SK-N-SH (cell line): ENCODE measurements at regions not wholly inside any gene's neighbourhood (a gene's known extent, or its start where the extent isn't known, plus 50 kb on each side); places are given as distances from the start of the nearest gene placed in this dataset.

Experiments used
- CTCF ChIA-PET: fragments of 300-600, 350-600 bp; formaldehyde crosslinking; extraction: SDS; loops from one replicate; lab custom pipeline; 2021; lab: Yijun Ruan, JAX
- POLR2A ChIA-PET: fragments of 350-600 bp; sonication (Branson Sonifier 250); formaldehyde crosslinking; extraction: SDS; loops from one replicate; lab custom pipeline; 2020; ENCODE audit warnings: antibody characterized with exemption, inconsistent platforms; lab: Yijun Ruan, JAX
- DNase-seq: peaks from one replicate; pipeline ENCODE4 v3.0.0; 2012
- H2AFZ ChIP-seq: fragments of 200-600 bp; sonication (generic); 2 replicates; pipeline ENCODE4 v1.8.1; 2016; ENCODE audit warnings: antibody characterized with exemption, mild to moderate bottlenecking, low read depth
- H3F3A ChIP-seq: fragments of 200-600 bp; sonication (generic); replicated peaks from 2 replicates; pipeline ENCODE3; 2016; ENCODE audit warnings: antibody characterized with exemption, mild to moderate bottlenecking; ENCODE audit not compliant: insufficient read depth
- H3K27ac ChIP-seq, 2 experiments: fragments of 200-500 bp in 1 of 2; fragments of 200-600 bp in 1 of 2; sonication (Bioruptor generic) in 1 of 2; sonication (generic), shearing (Covaris generic) in 1 of 2; 2 replicates each; pipeline versions ENCODE4 v1.5.1 to v1.6.1; 2014 to 2016; ENCODE audit warnings: low read depth in 2 of 2, inconsistent platforms in 1 of 2, low read length in 1 of 2, mild to moderate bottlenecking in 1 of 2, mixed read lengths in 1 of 2
- H3K27me3 ChIP-seq: fragments of 200-600 bp; sonication (generic), shearing (Covaris generic); 2 replicates; pipeline ENCODE4 v1.6.1; 2016; ENCODE audit warnings: mixed run types; ENCODE audit not compliant: insufficient read depth
- H3K36me3 ChIP-seq, 2 experiments: fragments of 200-500 bp in 1 of 2; fragments of 200-600 bp in 1 of 2; sonication (Bioruptor generic) in 1 of 2; sonication (generic) in 1 of 2; replicated peaks in 1 of 2; 2 replicates each; pipeline versions ENCODE3 to v1.5.1; 2014 to 2016; ENCODE audit warnings: low read length in 1 of 2, mild to moderate bottlenecking in 1 of 2; ENCODE audit not compliant: insufficient read depth in 2 of 2, control insufficient read depth in 1 of 2
- H3K4me1 ChIP-seq, 2 experiments: fragments of 200-500 bp in 1 of 2; fragments of 200-600 bp in 1 of 2; sonication (Bioruptor generic) in 1 of 2; sonication (generic), shearing (Covaris generic) in 1 of 2; 2 replicates each; pipeline versions ENCODE4 v1.5.1 to v1.6.1; 2014 to 2016; ENCODE audit warnings: low read depth in 1 of 2, low read length in 1 of 2, mixed run types in 1 of 2; ENCODE audit not compliant: insufficient read depth in 2 of 2, control insufficient read depth in 1 of 2
- H3K4me2 ChIP-seq: fragments of 200-600 bp; sonication (generic), shearing (Covaris generic); 2 replicates; pipeline ENCODE4 v1.6.1; 2017; ENCODE audit warnings: mixed run types
- H3K4me3 ChIP-seq, 2 experiments: fragments of 200-500 bp in 1 of 2; fragments of 200-600 bp in 1 of 2; sonication (Bioruptor generic) in 1 of 2; sonication (generic), shearing (Covaris generic) in 1 of 2; 2 replicates each; pipeline versions ENCODE4 v1.5.1 to v1.8.1; 2014 to 2016; ENCODE audit warnings: low read depth in 2 of 2, inconsistent platforms in 1 of 2, low read length in 1 of 2, mild to moderate bottlenecking in 1 of 2, mixed read lengths in 1 of 2, moderate library complexity in 1 of 2
- H3K79me2 ChIP-seq: fragments of 200-600 bp; sonication (generic); 2 replicates; pipeline ENCODE4 v1.8.1; 2017; ENCODE audit warnings: mild to moderate bottlenecking; ENCODE audit not compliant: insufficient read depth
- H3K9ac ChIP-seq: fragments of 200-600 bp; sonication (generic); 2 replicates; pipeline ENCODE4 v1.6.1; 2017; ENCODE audit warnings: mixed run types
- H3K9me2 ChIP-seq: fragments of 200-600 bp; sonication (generic); 2 replicates; pipeline ENCODE4 v1.6.1; 2017; ENCODE audit warnings: mixed run types
- H3K9me3 ChIP-seq: fragments of 200-600 bp; sonication (generic); 2 replicates; pipeline ENCODE4 v1.6.1; 2017; ENCODE audit warnings: mixed run types, mild to moderate bottlenecking, moderate library complexity
- H4K20me1 ChIP-seq: fragments of 200-600 bp; sonication (generic); 2 replicates; pipeline ENCODE4 v1.6.1; 2017; ENCODE audit warnings: mild to moderate bottlenecking, mixed run types; ENCODE audit not compliant: insufficient read depth
- CHD2 ChIP-seq: fragments of 150-350 bp; IDR thresholded peaks from 2 replicates; pipeline ENCODE4 v1.6.1; 2018; ENCODE audit warnings: low read length; ENCODE audit not compliant: partially characterized antibody
- ELF1 ChIP-seq: IDR thresholded peaks from 2 replicates; pipeline ENCODE4 v1.4.0; 2012
- EP300 ChIP-seq, 2 experiments: IDR thresholded peaks; 2 replicates each; pipeline versions ENCODE4 v1.4.0 to v1.6.1; 2012; ENCODE audit warnings: borderline replicate concordance in 1 of 2, low read depth in 1 of 2, low read length in 1 of 2
- FOSL2 ChIP-seq: IDR thresholded peaks from 2 replicates; pipeline ENCODE4 v1.4.0; 2012; ENCODE audit warnings: low read depth, mild to moderate bottlenecking, moderate library complexity, borderline replicate concordance
- FOXJ3 ChIP-seq: sonication (generic); formaldehyde crosslinking; IDR thresholded peaks from 2 replicates; pipeline ENCODE4 v1.5.1; 2020; ENCODE audit warnings: mild to moderate bottlenecking, missing genetic modification reagents
- GABPA ChIP-seq: IDR thresholded peaks from 2 replicates; pipeline ENCODE4 v1.4.0; 2012; ENCODE audit warnings: low read depth, mild to moderate bottlenecking
- MXI1 ChIP-seq: IDR thresholded peaks from 2 replicates; pipeline ENCODE4 v1.6.1; 2012; ENCODE audit warnings: mild to moderate bottlenecking, low read depth, low read length, improper control_type of control experiment
- NFIC ChIP-seq: IDR thresholded peaks from 2 replicates; pipeline ENCODE4 v1.4.0; 2012; ENCODE audit warnings: borderline replicate concordance
- POLR2AphosphoS5 ChIP-seq: IDR thresholded peaks from 2 replicates; pipeline ENCODE4 v1.6.1; 2012; ENCODE audit warnings: low read depth, low read length
- RAD21 ChIP-seq: IDR thresholded peaks from 2 replicates; pipeline ENCODE4 v1.6.1; 2012; ENCODE audit warnings: mild to moderate bottlenecking, low read length
- SMC3 ChIP-seq: IDR thresholded peaks from 2 replicates; pipeline ENCODE4 v1.6.1; 2012; ENCODE audit warnings: low read depth, low read length, improper control_type of control experiment
- WGBS: methylation state at CpG from one replicate; pipeline ENCODE4 v1.1.6; 2017; ENCODE audit warnings: low lambda C conversion rate; 5-methylcytosine and 5-hydroxymethylcytosine counted together
- TF ChIP-seq, protein P1 (sequence below): fragments of 150-350 bp; IDR thresholded peaks from 2 replicates; pipeline ENCODE4 v1.6.1; 2016; ENCODE audit warnings: mild to moderate bottlenecking, low read depth, low read length
- TF ChIP-seq, protein P2 (sequence below): IDR thresholded peaks from 2 replicates; pipeline ENCODE4; 2012
- TF ChIP-seq, protein P3 (sequence below): IDR thresholded peaks from 2 replicates; pipeline ENCODE4 v1.4.0; 2012; ENCODE audit warnings: low read depth, borderline replicate concordance

DNA sequence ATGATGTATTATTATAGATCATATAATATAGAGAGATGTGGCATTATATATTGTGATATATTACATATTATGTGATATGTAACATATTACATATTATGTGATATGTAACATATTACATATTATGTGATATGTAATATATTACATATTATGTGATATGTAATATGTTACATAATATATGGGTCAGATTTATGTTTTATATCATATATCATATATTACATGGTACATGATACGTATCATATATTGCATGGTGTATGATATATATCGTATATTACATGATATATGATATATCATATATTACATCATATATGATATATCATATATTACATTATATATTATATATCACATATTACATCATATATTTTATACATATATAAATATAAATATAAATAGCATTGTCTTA, 164.1 kb upstream of the NEBL start:
- H3K4me1 ChIP-seq, result peaks cover 0 to 8% of the 10 kb centered on the region in 2 experiments; a peak in 2 of 4 replicates
- H3K27ac ChIP-seq, result no peak overlapping the region
- no peak for DNase-seq
- H3K9ac ChIP-seq, result no peak overlapping the region
- TF ChIP-seq, protein P1, sequence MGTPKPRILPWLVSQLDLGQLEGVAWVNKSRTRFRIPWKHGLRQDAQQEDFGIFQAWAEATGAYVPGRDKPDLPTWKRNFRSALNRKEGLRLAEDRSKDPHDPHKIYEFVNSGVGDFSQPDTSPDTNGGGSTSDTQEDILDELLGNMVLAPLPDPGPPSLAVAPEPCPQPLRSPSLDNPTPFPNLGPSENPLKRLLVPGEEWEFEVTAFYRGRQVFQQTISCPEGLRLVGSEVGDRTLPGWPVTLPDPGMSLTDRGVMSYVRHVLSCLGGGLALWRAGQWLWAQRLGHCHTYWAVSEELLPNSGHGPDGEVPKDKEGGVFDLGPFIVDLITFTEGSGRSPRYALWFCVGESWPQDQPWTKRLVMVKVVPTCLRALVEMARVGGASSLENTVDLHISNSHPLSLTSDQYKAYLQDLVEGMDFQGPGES, result no peak
- TF ChIP-seq POLR2AphosphoS5 (no peak), MXI1 (no peak), EP300 (IDR thresholded peaks at IDR 0.05; ENCODE audit: borderline replicate concordance in 1 of 2, low read depth in 1 of 2, low read length in 1 of 2) (no peak)
- TF ChIP-seq, protein P2, sequence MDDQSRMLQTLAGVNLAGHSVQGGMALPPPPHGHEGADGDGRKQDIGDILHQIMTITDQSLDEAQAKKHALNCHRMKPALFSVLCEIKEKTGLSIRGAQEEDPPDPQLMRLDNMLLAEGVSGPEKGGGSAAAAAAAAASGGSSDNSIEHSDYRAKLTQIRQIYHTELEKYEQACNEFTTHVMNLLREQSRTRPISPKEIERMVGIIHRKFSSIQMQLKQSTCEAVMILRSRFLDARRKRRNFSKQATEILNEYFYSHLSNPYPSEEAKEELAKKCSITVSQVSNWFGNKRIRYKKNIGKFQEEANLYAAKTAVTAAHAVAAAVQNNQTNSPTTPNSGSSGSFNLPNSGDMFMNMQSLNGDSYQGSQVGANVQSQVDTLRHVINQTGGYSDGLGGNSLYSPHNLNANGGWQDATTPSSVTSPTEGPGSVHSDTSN, result no peak
- H2AFZ ChIP-seq, result no peak overlapping the region
- no peak overlapping the region for H3K4me2 ChIP-seq
- no peaks in the 10 kb centered on the region for H3F3A ChIP-seq
- no peaks in the 10 kb centered on the region for H3K9me2 ChIP-seq
- ChIA-PET POLR2A (no interaction called here), CTCF (interaction anchor here (1.2 to 1.6 kb wide), 2 partner anchors 16 to 18 kb away, joined by 4 read pairs; no protein-coding TSS in a partner anchor)
- H3K4me3 ChIP-seq, result no peak overlapping the region
- H3K36me3 ChIP-seq, result no peaks in the 10 kb centered on the region
- peaks cover 6% of the 10 kb centered on the region for H3K9me3 ChIP-seq
- WGBS, result 85% methylated on average over 2 of the region's 2 CpGs
- H4K20me1 ChIP-seq, result no peaks in the 10 kb centered on the region
- no peaks in the 10 kb centered on the region for H3K27me3 ChIP-seq
- H3K79me2 ChIP-seq, result no peaks in the 10 kb centered on the region

DNA sequence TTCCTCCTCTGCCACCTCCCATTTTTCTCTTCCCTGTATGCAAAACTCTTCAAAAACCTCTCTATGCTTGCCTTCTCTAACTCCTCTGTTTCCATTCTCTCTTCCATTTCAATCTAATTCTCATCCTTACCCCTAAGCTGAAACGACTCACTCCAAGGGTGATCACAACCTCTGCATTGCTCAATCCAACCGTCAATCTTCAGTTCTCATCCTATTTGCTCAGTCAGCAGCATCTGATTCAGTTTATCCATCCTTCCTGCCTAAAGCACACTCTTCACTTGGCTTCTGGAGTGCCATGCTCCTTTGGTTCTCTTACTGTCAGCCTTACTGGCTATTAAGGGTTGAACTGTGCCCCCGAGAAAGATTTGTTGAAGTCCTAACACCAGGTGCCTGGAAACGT, 163.5 kb upstream of the NEBL start:
- no peak overlapping the region for H3K4me2 ChIP-seq
- WGBS, result 62% methylated on average over 4 of the region's 4 CpGs
- no peak overlapping the region for H2AFZ ChIP-seq
- peaks cover 0 to 5% of the 10 kb centered on the region in 2 experiments; a peak in 2 of 4 replicates for H3K4me1 ChIP-seq
- H4K20me1 ChIP-seq, result no peaks in the 10 kb centered on the region
- POLR2A ChIA-PET, result no interaction called here
- H3K36me3 ChIP-seq, result no peaks in the 10 kb centered on the region
- CTCF ChIA-PET, result no interaction called here
- no peak overlapping the region for H3K27ac ChIP-seq
- no peaks in the 10 kb centered on the region for H3K9me2 ChIP-seq
- DNase-seq, result no peak
- peaks cover 6% of the 10 kb centered on the region for H3K9me3 ChIP-seq
- no peak overlapping the region for H3K4me3 ChIP-seq
- H3K79me2 ChIP-seq, result no peaks in the 10 kb centered on the region
- H3K9ac ChIP-seq, result no peak overlapping the region
- H3K27me3 ChIP-seq, result no peaks in the 10 kb centered on the region
- TF ChIP-seq, protein P1, result no peak
- TF ChIP-seq CHD2 (no peak), FOSL2 (no peak)
- TF ChIP-seq, all 33 proteins: peak for 0
- H3F3A ChIP-seq, result no peaks in the 10 kb centered on the region

DNA sequence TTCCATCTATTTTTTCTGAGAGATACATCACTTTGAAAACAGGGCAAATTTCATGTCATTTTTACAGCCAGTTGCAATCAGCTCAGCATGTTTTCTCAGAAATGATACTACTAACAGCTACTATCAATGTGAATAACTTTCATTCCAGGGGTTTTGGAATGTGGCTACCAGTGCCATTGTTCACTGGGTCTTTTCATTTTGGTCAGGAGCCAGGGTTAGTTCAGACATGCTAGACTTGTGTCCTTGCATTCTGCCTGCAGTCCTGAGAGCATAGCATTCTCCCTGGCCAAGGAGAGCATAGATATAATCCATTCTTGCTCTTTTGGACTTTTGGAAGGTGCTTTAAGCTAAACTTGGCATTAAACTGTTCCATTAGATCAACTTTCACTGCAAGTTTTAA, 160.9 kb upstream of the NEBL start:
- Histone ChIP-seq H3K4me1 (peaks cover 0 to 6% of the 10 kb centered on the region in 2 experiments; a peak in 1 of 4 replicates), H3K27me3 (no peaks in the 10 kb centered on the region), H3K9me2 (no peaks in the 10 kb centered on the region), H3K9me3 (peaks cover 6% of the 10 kb centered on the region), H3K4me3 (no peak overlapping the region), H2AFZ (no peak overlapping the region), H3K4me2 (no peak overlapping the region), H3K9ac (no peak overlapping the region), H3K27ac (no peak overlapping the region), H3K79me2 (no peaks in the 10 kb centered on the region), H4K20me1 (no peaks in the 10 kb centered on the region), H3K36me3 (no peaks in the 10 kb centered on the region), H3F3A (no peaks in the 10 kb centered on the region)
- ChIA-PET CTCF (interaction anchor here (1.5 kb wide), 1 partner anchor 11 kb away, joined by 5 read pairs; no protein-coding TSS in a partner anchor), POLR2A (no interaction called here)
- no peak for DNase-seq
- TF ChIP-seq CHD2 (no peak), SMC3 (no peak), RAD21 (no peak), ELF1 (no peak), FOSL2 (no peak), NFIC (no peak), GABPA (no peak), FOXJ3 (CRISPR knock-in tag) (no peak), EP300 (IDR thresholded peaks at IDR 0.05; ENCODE audit: borderline replicate concordance in 1 of 2, low read depth in 1 of 2, low read length in 1 of 2) (no peak), POLR2AphosphoS5 (no peak), MXI1 (no peak)
- TF ChIP-seq, protein P3, sequence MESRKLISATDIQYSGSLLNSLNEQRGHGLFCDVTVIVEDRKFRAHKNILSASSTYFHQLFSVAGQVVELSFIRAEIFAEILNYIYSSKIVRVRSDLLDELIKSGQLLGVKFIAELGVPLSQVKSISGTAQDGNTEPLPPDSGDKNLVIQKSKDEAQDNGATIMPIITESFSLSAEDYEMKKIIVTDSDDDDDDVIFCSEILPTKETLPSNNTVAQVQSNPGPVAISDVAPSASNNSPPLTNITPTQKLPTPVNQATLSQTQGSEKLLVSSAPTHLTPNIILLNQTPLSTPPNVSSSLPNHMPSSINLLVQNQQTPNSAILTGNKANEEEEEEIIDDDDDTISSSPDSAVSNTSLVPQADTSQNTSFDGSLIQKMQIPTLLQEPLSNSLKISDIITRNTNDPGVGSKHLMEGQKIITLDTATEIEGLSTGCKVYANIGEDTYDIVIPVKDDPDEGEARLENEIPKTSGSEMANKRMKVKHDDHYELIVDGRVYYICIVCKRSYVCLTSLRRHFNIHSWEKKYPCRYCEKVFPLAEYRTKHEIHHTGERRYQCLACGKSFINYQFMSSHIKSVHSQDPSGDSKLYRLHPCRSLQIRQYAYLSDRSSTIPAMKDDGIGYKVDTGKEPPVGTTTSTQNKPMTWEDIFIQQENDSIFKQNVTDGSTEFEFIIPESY, result no peak
